ACHN (cell line): ENCODE measurements at regions not wholly inside any gene's neighbourhood (a gene's known extent, or its start where the extent isn't known, plus 50 kb on each side); places are given as distances from the start of the nearest gene placed in this dataset.
"Not testable (repeated sequence)": the region's sequence is repeated elsewhere in the genome, so short reads cannot be mapped to it uniquely, and the experiment has no call there.

Experiments
- DNase-seq: peaks from one replicate; pipeline ENCODE4 v3.0.0-alpha.2; 2015
- in situ Hi-C: cut with HindIII; loops from 2 replicates; pipeline ENCODE4 v1.10.0; 2017; ENCODE audit warnings: low sequenced_read_pairs, low pct_ligation_motif_present, low pct_unique_long_range_greater_than_20kb

GRCh38 chr14:46472261-46472660, 179.3 kb downstream of the RPL10L start:
- in situ Hi-C loops: no loop called here

GRCh38 chr14:46464341-46464740, 187.2 kb downstream of the RPL10L start:
- in situ Hi-C loops: no loop called here

More at GRCh38 chr14:46472261-46472660, 179.3 kb downstream of the RPL10L start:
- no peak for DNase-seq

GRCh38 chr14:46451800-46452199, 199.8 kb downstream of the RPL10L start:
- DNase-seq: no peak
- in situ Hi-C loops: no loop called here

More at GRCh38 chr14:46464341-46464740, 187.2 kb downstream of the RPL10L start:
- no peak for DNase-seq

- no peak for DNase-seq
- in situ Hi-C loops: no loop called here
These were observed 206.9 kb downstream of the RPL10L start for GRCh38 chr14:46444666-46445065.

GRCh38 chr14:46433381-46433780, 218.2 kb downstream of the RPL10L start:
- no peak for DNase-seq
- in situ Hi-C loops: no loop called here

GRCh38 chr14:46432516-46432915, 219.1 kb downstream of the RPL10L start:
- no peak for DNase-seq
- in situ Hi-C loops: no loop called here

GRCh38 chr14:46417066-46417465, 234.5 kb downstream of the RPL10L start:
- in situ Hi-C loops: no loop called here
- DNase-seq: no peak

- DNase-seq: no peak
- in situ Hi-C loops: no loop called here
These were observed 246.4 kb downstream of the RPL10L start for GRCh38 chr14:46404865-46405811.

GRCh38 chr14:46402001-46402690, 249.4 kb downstream of the RPL10L start:
- DNase-seq, in situ Hi-C loops: not testable (repeated sequence)

- no peak for DNase-seq
- in situ Hi-C loops: no loop called here
These were observed 250.5 kb downstream of the RPL10L start for GRCh38 chr14:46401066-46401465.

- DNase-seq: no peak
- in situ Hi-C loops: no loop called here
These were observed 252.5 kb downstream of the RPL10L start for GRCh38 chr14:46399049-46399448.

GRCh38 chr14:46384611-46385010, 267.0 kb downstream of the RPL10L start:
- DNase-seq: no peak
- in situ Hi-C loops: no loop called here

- in situ Hi-C loops: no loop called here
- DNase-seq: no peak
These were observed 269.9 kb downstream of the RPL10L start for GRCh38 chr14:46381674-46382073.

GRCh38 chr14:46378248-46378647, 273.3 kb downstream of the RPL10L start:
- DNase-seq: no peak
- in situ Hi-C loops: no loop called here

GRCh38 chr14:46377305-46377704, 274.3 kb downstream of the RPL10L start:
- in situ Hi-C loops: no loop called here
- DNase-seq: no peak

- DNase-seq: no peak
- in situ Hi-C loops: no loop called here
These were observed 282.2 kb downstream of the RPL10L start for GRCh38 chr14:46369391-46369790.

GRCh38 chr14:46368275-46368674, 283.3 kb downstream of the RPL10L start:
- in situ Hi-C loops: no loop called here
- DNase-seq: no peak

- in situ Hi-C loops: no loop called here
- DNase-seq: no peak
These were observed 298.7 kb downstream of the RPL10L start for GRCh38 chr14:46352844-46353243.

GRCh38 chr14:46344327-46344937, 307.1 kb downstream of the RPL10L start:
- in situ Hi-C loops: no loop called here
- DNase-seq: peak; percentile 37
